ENCODE measurements at regions not wholly inside any gene's neighbourhood (a gene's known extent, or its start where the extent isn't known, plus 50 kb on each side); places are given as distances from the start of the nearest gene placed in this dataset.

GRCh38 chr7:81887098-81888090 lies 117.5 kb upstream of the HGF start:
- ChIA-PET CTCF (no interaction called here), POLR2A (ENCODE audit: low non-redundant PET) (no interaction called here)
- no peak overlapping the region for H3K27ac ChIP-seq (ENCODE audit: low read depth, low read length, poor library complexity, severe bottlenecking)
- no TSS peak for BruUV-seq (replicated peaks)
- no peak for TF ChIP-seq EZH2 (IDR thresholded peaks at IDR 0.05; ENCODE audit: borderline replicate concordance, low read depth, low read length, poor library complexity, severe bottlenecking)
- TF ChIP-seq CTCF (conservative IDR thresholded peaks at IDR 0.05; ENCODE audit: low read depth, low read length), result no peak
- intact Hi-C loops (cut with micrococcal nuclease; ENCODE audit: unreplicated experiment), result no loop called here
- H3K4me1 ChIP-seq (ENCODE audit: insufficient read depth, low read length, poor library complexity, severe bottlenecking), result peaks cover 24% of the 10 kb centered on the region
- H3K36me3 ChIP-seq (ENCODE audit: insufficient read depth, low read length, poor library complexity, severe bottlenecking), result no peaks in the 10 kb centered on the region
- H3K9me3 ChIP-seq (ENCODE audit: low read depth, low read length, poor library complexity, severe bottlenecking), result no peaks in the 10 kb centered on the region
- peak; percentile 60 for DNase-seq (ENCODE audit: low spot score)
- no peaks in the 10 kb centered on the region for H3K27me3 ChIP-seq (replicated peaks; ENCODE audit: insufficient read depth, low read depth, low read length, poor library complexity)
- H3K4me3 ChIP-seq (ENCODE audit: low read depth, low read length, poor library complexity, severe bottlenecking), result no peak overlapping the region

- Histone ChIP-seq H3K4me1 (ENCODE audit: insufficient read depth, low read length, poor library complexity, severe bottlenecking) (peaks cover 24% of the 10 kb centered on the region), H3K36me3 (ENCODE audit: insufficient read depth, low read length, poor library complexity, severe bottlenecking) (no peaks in the 10 kb centered on the region), H3K9me3 (ENCODE audit: low read depth, low read length, poor library complexity, severe bottlenecking) (no peaks in the 10 kb centered on the region), H3K4me3 (ENCODE audit: low read depth, low read length, poor library complexity, severe bottlenecking) (no peak overlapping the region), H3K27ac (ENCODE audit: low read depth, low read length, poor library complexity, severe bottlenecking) (peak overlapping the region; percentile 35), H3K27me3 (replicated peaks; ENCODE audit: insufficient read depth, low read depth, low read length, poor library complexity) (no peaks in the 10 kb centered on the region)
- ChIA-PET CTCF (no interaction called here), POLR2A (ENCODE audit: low non-redundant PET) (no interaction called here)
- BruUV-seq (replicated peaks), result no TSS peak
- intact Hi-C loops (cut with micrococcal nuclease; ENCODE audit: unreplicated experiment), result loop anchor here (1.0 kb wide), 1 partner anchor 9 kb away; no protein-coding TSS in a partner anchor
- DNase-seq (ENCODE audit: low spot score), result peak; percentile 32
- TF ChIP-seq CTCF (conservative IDR thresholded peaks at IDR 0.05; ENCODE audit: low read depth, low read length) (no peak), EZH2 (IDR thresholded peaks at IDR 0.05; ENCODE audit: borderline replicate concordance, low read depth, low read length, poor library complexity, severe bottlenecking) (no peak)
Measured at GRCh38 chr7:81886211-81886764, 116.4 kb upstream of the HGF start.

GRCh38 chr7:81884817-81885216 lies 115.0 kb upstream of the HGF start:
- H3K9me3 ChIP-seq (ENCODE audit: low read depth, low read length, poor library complexity, severe bottlenecking), result no peaks in the 10 kb centered on the region
- DNase-seq (ENCODE audit: low spot score), result no peak
- H3K27ac ChIP-seq (ENCODE audit: low read depth, low read length, poor library complexity, severe bottlenecking), result no peak overlapping the region
- peaks cover 24% of the 10 kb centered on the region for H3K4me1 ChIP-seq (ENCODE audit: insufficient read depth, low read length, poor library complexity, severe bottlenecking)
- no peak for TF ChIP-seq CTCF (conservative IDR thresholded peaks at IDR 0.05; ENCODE audit: low read depth, low read length)
- TF ChIP-seq EZH2 (IDR thresholded peaks at IDR 0.05; ENCODE audit: borderline replicate concordance, low read depth, low read length, poor library complexity, severe bottlenecking), result no peak
- no peaks in the 10 kb centered on the region for H3K36me3 ChIP-seq (ENCODE audit: insufficient read depth, low read length, poor library complexity, severe bottlenecking)
- ChIA-PET POLR2A (ENCODE audit: low non-redundant PET) (no interaction called here), CTCF (no interaction called here)
- H3K4me3 ChIP-seq (ENCODE audit: low read depth, low read length, poor library complexity, severe bottlenecking), result no peak overlapping the region
- intact Hi-C loops (cut with micrococcal nuclease; ENCODE audit: unreplicated experiment), result no loop called here
- no TSS peak for BruUV-seq (replicated peaks)
- H3K27me3 ChIP-seq (replicated peaks; ENCODE audit: insufficient read depth, low read depth, low read length, poor library complexity), result no peaks in the 10 kb centered on the region

Measured in A673 (cell line).